Hepatocyte (in vitro differentiated cells): ENCODE measurements at regions not wholly inside any gene's neighbourhood (a gene's known extent, or its start where the extent isn't known, plus 50 kb on each side); places are given as distances from the start of the nearest gene placed in this dataset.

Experiments used
- DNase-seq: peaks from one replicate; pipeline ENCODE4 v3.0.0-alpha.2; 2016; ENCODE audit warnings: low spot score
- H2AFZ ChIP-seq: fragments of 200-600 bp; sonication (generic); 2 replicates; pipeline ENCODE4 v1.6.0; 2016; ENCODE audit warnings: antibody characterized with exemption, mild to moderate bottlenecking
- H3K27ac ChIP-seq: fragments of 200-600 bp; sonication (generic); 2 replicates; pipeline ENCODE4 v1.5.1; 2016; ENCODE audit warnings: mild to moderate bottlenecking
- H3K27me3 ChIP-seq: fragments of 200-600 bp; sonication (generic); 2 replicates; pipeline ENCODE4 v1.6.1; 2016
- H3K36me3 ChIP-seq: fragments of 200-600 bp; sonication (generic); replicated peaks from 2 replicates; pipeline ENCODE4 v1.5.1; 2016; ENCODE audit warnings: low read depth; ENCODE audit not compliant: insufficient read depth
- H3K4me1 ChIP-seq: fragments of 200-600 bp; sonication (generic); 2 replicates; pipeline ENCODE4 v1.5.1; 2016; ENCODE audit warnings: mild to moderate bottlenecking, moderate library complexity; ENCODE audit not compliant: insufficient read depth
- H3K4me2 ChIP-seq: fragments of 200-600 bp; sonication (generic); 2 replicates; pipeline ENCODE4 v1.6.0; 2016
- H3K4me3 ChIP-seq: fragments of 200-600 bp; sonication (generic); 2 replicates; pipeline ENCODE4 v1.5.1; 2016; ENCODE audit warnings: mild to moderate bottlenecking
- H3K79me2 ChIP-seq: fragments of 200-600 bp; sonication (generic); 2 replicates; pipeline ENCODE4 v1.6.0; 2017; ENCODE audit warnings: mild to moderate bottlenecking
- H3K9me2 ChIP-seq: fragments of 200-600 bp; sonication (generic); replicated peaks from 2 replicates; pipeline ENCODE4 v1.6.0; 2017; ENCODE audit warnings: mild to moderate bottlenecking; ENCODE audit not compliant: insufficient read depth
- H3K9me3 ChIP-seq: fragments of 200-600 bp; sonication (generic); 2 replicates; pipeline ENCODE4 v1.5.1; 2016; ENCODE audit warnings: low read depth, mild to moderate bottlenecking
- H4K20me1 ChIP-seq: fragments of 200-600 bp; sonication (generic); 2 replicates; pipeline ENCODE4 v1.6.0; 2016; ENCODE audit warnings: mild to moderate bottlenecking; ENCODE audit not compliant: insufficient read depth, poor library complexity, severe bottlenecking
- EZH2 ChIP-seq: fragments of 200-600 bp; sonication (generic); IDR thresholded peaks from 2 replicates; pipeline ENCODE4 v1.6.1; 2016; ENCODE audit warnings: antibody characterized with exemption, mild to moderate bottlenecking, borderline replicate concordance
- EZH2phosphoT487 ChIP-seq: fragments of 200-600 bp; sonication (generic); IDR thresholded peaks from one replicate; pipeline ENCODE4 v1.6.1; 2018; ENCODE audit warnings: antibody characterized with exemption, mild to moderate bottlenecking, low read depth, moderate library complexity; ENCODE audit not compliant: unreplicated experiment, severe bottlenecking
- WGBS: methylation state at CpG from one replicate; pipeline ENCODE4 v1.1.6; 2016; ENCODE audit warnings: low lambda C conversion rate; ENCODE audit errors: missing lambda C conversion rate; 5-methylcytosine and 5-hydroxymethylcytosine counted together
- TF ChIP-seq, protein P1 (sequence below): fragments of 200-600 bp; sonication (generic); IDR thresholded peaks from 2 replicates; pipeline ENCODE4 v1.5.1; 2016; ENCODE audit warnings: antibody characterized with exemption, mild to moderate bottlenecking; ENCODE audit not compliant: poor library complexity

GRCh38 chr20:60203451-60203850 lies 245.2 kb downstream of the CDH26 start:
- Histone ChIP-seq H3K4me1 (no peaks in the 10 kb centered on the region), H4K20me1 (no peaks in the 10 kb centered on the region), H3K9me3 (no peaks in the 10 kb centered on the region), H3K9me2 (no peaks in the 10 kb centered on the region), H3K79me2 (no peaks in the 10 kb centered on the region), H3K27ac (no peak overlapping the region), H2AFZ (no peak overlapping the region), H3K4me2 (no peak overlapping the region), H3K27me3 (no peaks in the 10 kb centered on the region), H3K36me3 (no peaks in the 10 kb centered on the region), H3K4me3 (no peak overlapping the region)
- 53% methylated on average over 6 of the region's 6 CpGs for WGBS
- DNase-seq: no peak
- TF ChIP-seq, protein P1, sequence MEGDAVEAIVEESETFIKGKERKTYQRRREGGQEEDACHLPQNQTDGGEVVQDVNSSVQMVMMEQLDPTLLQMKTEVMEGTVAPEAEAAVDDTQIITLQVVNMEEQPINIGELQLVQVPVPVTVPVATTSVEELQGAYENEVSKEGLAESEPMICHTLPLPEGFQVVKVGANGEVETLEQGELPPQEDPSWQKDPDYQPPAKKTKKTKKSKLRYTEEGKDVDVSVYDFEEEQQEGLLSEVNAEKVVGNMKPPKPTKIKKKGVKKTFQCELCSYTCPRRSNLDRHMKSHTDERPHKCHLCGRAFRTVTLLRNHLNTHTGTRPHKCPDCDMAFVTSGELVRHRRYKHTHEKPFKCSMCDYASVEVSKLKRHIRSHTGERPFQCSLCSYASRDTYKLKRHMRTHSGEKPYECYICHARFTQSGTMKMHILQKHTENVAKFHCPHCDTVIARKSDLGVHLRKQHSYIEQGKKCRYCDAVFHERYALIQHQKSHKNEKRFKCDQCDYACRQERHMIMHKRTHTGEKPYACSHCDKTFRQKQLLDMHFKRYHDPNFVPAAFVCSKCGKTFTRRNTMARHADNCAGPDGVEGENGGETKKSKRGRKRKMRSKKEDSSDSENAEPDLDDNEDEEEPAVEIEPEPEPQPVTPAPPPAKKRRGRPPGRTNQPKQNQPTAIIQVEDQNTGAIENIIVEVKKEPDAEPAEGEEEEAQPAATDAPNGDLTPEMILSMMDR: no peak
- TF ChIP-seq EZH2 (no peak), EZH2phosphoT487 (no peak)

DNA sequence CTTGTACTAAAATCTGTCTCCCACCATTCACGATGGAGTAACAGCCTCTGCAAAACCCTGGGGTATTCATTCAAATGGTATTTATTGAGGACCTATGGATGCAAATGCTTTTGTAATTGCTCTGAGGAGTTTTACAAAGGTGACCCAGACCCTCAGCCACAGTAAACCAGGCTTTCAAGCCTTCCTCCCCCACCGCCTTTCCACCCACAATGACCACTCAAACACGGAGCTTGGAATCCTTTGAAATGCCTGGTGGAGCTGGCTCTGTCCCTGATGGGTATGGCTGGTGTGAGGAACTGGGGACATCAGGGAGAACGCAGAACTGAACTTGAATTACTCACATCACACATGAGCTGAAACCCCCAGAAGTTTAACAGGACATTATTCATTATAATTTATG lies 246.4 kb downstream of the CDH26 start:
- no peak overlapping the region for H2AFZ ChIP-seq
- no peaks in the 10 kb centered on the region for H3K4me1 ChIP-seq
- H3K27me3 ChIP-seq: peaks cover 11% of the 10 kb centered on the region
- H3K27ac ChIP-seq: no peak overlapping the region
- H3K36me3 ChIP-seq: no peaks in the 10 kb centered on the region
- 59% methylated on average over 4 of the region's 4 CpGs for WGBS
- TF ChIP-seq EZH2phosphoT487: no peak
- no peak for TF ChIP-seq EZH2
- TF ChIP-seq, protein P1: no peak
- H3K9me2 ChIP-seq: no peaks in the 10 kb centered on the region
- H3K79me2 ChIP-seq: no peaks in the 10 kb centered on the region
- H3K9me3 ChIP-seq: no peaks in the 10 kb centered on the region
- H4K20me1 ChIP-seq: no peaks in the 10 kb centered on the region
- no peak overlapping the region for H3K4me3 ChIP-seq
- DNase-seq: no peak
- no peak overlapping the region for H3K4me2 ChIP-seq

GRCh38 chr20:60206259-60206658 lies 248.0 kb downstream of the CDH26 start:
- 33% methylated on average over 3 of the region's 3 CpGs for WGBS

More at GRCh38 chr20:60206259-60206658, 248.0 kb downstream of the CDH26 start:
- Histone ChIP-seq H3K4me1 (no peaks in the 10 kb centered on the region), H3K4me2 (no peak overlapping the region), H3K36me3 (no peaks in the 10 kb centered on the region), H3K79me2 (no peaks in the 10 kb centered on the region), H2AFZ (no peak overlapping the region), H3K9me3 (no peaks in the 10 kb centered on the region), H3K9me2 (no peaks in the 10 kb centered on the region), H3K27me3 (peaks cover 14% of the 10 kb centered on the region), H3K4me3 (no peak overlapping the region), H4K20me1 (no peaks in the 10 kb centered on the region), H3K27ac (no peak overlapping the region)
- DNase-seq: peak; percentile 60
- TF ChIP-seq EZH2phosphoT487 (no peak), EZH2 (no peak)
- TF ChIP-seq, protein P1: peak; percentile 42
